Parathyroid adenoma (tissue), 2 donors: ENCODE measurements at regions not wholly inside any gene's neighbourhood (a gene's known extent, or its start where the extent isn't known, plus 50 kb on each side); places are given as distances from the start of the nearest gene placed in this dataset.

Source experiments
- H2AFZ ChIP-seq: fragments of 300-600 bp; sonication (generic); one replicate; pipeline ENCODE4 v1.7.0; 2017; ENCODE audit warnings: antibody characterized with exemption, mild to moderate bottlenecking
- H3K27ac ChIP-seq: fragments of 300-600 bp; sonication (generic); one replicate; pipeline ENCODE4 v1.7.0; 2017
- H3K27me3 ChIP-seq: fragments of 300-600 bp; sonication (generic); one replicate; pipeline ENCODE4 v1.7.0; 2017; ENCODE audit warnings: low read length; ENCODE audit not compliant: control insufficient read depth, insufficient read depth
- H3K36me3 ChIP-seq: fragments of 300-600 bp; sonication (generic); one replicate; pipeline ENCODE4 v1.7.0; 2017; ENCODE audit warnings: low read length; ENCODE audit not compliant: control insufficient read depth, insufficient read depth
- H3K4me1 ChIP-seq: fragments of 300-600 bp; sonication (generic); one replicate; pipeline ENCODE4 v1.7.0; 2017; ENCODE audit warnings: control low read depth
- H3K4me2 ChIP-seq: fragments of 300-600 bp; sonication (generic); one replicate; pipeline ENCODE4 v1.7.0; 2017; ENCODE audit warnings: low read length
- H3K4me3 ChIP-seq: fragments of 300-600 bp; sonication (generic); one replicate; pipeline ENCODE4 v1.7.0; 2017; ENCODE audit warnings: low read depth, low read length
- H3K79me2 ChIP-seq: fragments of 300-600 bp; sonication (generic); one replicate; pipeline ENCODE4 v1.7.0; 2017; ENCODE audit warnings: control low read depth
- H3K9ac ChIP-seq: fragments of 300-600 bp; sonication (generic); one replicate; pipeline ENCODE4 v1.7.0; 2017; ENCODE audit warnings: mild to moderate bottlenecking
- H3K9me3 ChIP-seq: fragments of 300-600 bp; sonication (generic); one replicate; pipeline ENCODE4 v1.7.0; 2017; ENCODE audit warnings: low read length; ENCODE audit not compliant: control insufficient read depth
- TF ChIP-seq, protein P1 (sequence below): fragments of 300-600 bp; sonication (generic); IDR thresholded peaks from one replicate; pipeline ENCODE4 v1.7.0; 2017; ENCODE audit warnings: antibody characterized with exemption, mild to moderate bottlenecking
- donor health status: primary hyperparathyroidism.

DNA sequence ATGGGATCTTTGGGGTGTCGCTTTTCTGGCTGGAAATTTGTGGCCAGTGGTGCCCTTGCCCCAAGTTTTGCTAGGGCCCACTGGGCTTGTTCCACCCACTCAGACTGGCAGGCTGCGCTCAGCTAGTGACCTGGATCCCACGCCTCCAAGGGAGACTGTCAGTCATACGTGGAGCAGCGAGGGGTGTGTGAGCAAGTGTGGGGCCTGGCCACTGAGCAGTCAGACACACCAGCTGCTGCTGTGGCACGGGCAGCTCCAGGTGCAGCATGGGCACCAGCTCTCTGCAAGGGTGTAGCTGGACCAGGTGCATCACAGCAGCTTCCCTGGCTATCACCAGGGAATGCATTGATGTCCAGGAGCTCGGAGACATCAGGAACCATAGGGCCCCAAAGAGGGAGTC is 327.0 kb downstream of the NR4A2 start:
- H3K9ac ChIP-seq, result no peak overlapping the region
- no peaks in the 10 kb centered on the region for H3K79me2 ChIP-seq
- H3K27ac ChIP-seq, result no peak overlapping the region
- H3K4me3 ChIP-seq, result no peak overlapping the region
- H3K27me3 ChIP-seq, result no peaks in the 10 kb centered on the region
- H3K36me3 ChIP-seq, result no peaks in the 10 kb centered on the region
- H3K4me2 ChIP-seq, result no peak overlapping the region
- H2AFZ ChIP-seq, result no peak overlapping the region
- TF ChIP-seq, protein P1, sequence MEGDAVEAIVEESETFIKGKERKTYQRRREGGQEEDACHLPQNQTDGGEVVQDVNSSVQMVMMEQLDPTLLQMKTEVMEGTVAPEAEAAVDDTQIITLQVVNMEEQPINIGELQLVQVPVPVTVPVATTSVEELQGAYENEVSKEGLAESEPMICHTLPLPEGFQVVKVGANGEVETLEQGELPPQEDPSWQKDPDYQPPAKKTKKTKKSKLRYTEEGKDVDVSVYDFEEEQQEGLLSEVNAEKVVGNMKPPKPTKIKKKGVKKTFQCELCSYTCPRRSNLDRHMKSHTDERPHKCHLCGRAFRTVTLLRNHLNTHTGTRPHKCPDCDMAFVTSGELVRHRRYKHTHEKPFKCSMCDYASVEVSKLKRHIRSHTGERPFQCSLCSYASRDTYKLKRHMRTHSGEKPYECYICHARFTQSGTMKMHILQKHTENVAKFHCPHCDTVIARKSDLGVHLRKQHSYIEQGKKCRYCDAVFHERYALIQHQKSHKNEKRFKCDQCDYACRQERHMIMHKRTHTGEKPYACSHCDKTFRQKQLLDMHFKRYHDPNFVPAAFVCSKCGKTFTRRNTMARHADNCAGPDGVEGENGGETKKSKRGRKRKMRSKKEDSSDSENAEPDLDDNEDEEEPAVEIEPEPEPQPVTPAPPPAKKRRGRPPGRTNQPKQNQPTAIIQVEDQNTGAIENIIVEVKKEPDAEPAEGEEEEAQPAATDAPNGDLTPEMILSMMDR, result no peak
- H3K4me1 ChIP-seq, result no peaks in the 10 kb centered on the region
- H3K9me3 ChIP-seq, result no peaks in the 10 kb centered on the region

DNA sequence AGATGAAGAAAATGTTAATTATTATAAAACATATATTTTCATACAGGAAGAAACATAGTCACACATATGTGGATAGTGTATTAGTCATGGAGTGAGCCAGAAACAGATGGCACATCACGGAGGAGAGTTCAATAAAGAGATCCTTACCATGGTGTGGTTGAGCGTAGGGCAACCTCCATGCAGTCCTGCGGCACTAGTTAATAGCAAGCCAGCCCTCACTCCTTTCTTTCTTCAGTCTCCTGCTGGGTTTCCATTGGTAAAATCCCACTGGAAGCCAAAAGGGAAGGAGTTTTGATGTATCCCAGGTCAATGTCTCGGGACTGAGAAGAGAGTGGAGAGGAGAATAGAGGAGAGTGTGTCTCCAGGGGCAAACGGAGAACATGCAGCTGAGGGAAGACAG is 328.1 kb downstream of the NR4A2 start:
- Histone ChIP-seq H3K36me3 (no peaks in the 10 kb centered on the region), H3K27ac (no peak overlapping the region), H3K79me2 (no peaks in the 10 kb centered on the region), H3K4me1 (no peaks in the 10 kb centered on the region), H3K4me2 (no peak overlapping the region), H3K9ac (no peak overlapping the region), H3K4me3 (no peak overlapping the region), H3K27me3 (no peaks in the 10 kb centered on the region), H3K9me3 (no peaks in the 10 kb centered on the region), H2AFZ (no peak overlapping the region)
- TF ChIP-seq, protein P1, result no peak

DNA sequence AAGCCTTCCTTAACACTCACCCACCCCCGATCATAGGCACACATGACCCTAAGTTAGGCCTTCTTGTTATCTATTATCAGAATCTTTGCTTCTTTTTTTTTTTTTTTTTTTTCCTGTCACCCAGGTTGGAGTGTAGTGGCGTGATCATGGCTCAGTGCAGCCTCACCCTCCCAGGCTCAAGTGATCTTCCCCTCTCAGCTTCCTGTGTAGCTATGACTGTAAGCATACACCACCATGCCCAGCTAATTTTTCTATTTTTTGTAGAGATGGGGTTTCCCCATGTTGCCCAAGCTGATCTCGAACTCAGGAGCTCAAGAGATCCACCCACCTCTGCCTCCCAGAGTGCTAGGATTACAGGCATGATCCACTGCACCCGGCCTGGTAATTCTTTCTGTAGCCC is 328.7 kb downstream of the NR4A2 start:
- no peak overlapping the region for H2AFZ ChIP-seq

DNA sequence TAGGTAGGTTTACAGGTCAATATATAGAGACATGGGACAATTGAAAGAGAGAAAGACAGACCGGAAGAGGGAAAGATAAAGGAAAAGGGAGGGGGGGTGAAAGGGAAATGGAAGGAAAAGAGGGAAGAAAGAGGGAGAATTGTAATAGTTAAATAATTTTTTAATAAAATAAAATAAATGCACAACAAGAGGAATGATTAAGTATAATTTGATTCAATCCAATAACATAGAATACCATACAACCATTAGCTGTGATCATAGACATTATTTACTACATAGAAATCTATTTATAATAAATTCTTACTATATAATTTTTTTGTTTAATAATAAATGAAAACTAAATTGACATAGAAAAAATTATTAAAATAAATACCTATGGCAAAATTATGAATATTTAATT is 330.7 kb downstream of the NR4A2 start:
- Histone ChIP-seq H3K27ac (no peak overlapping the region), H3K4me3 (no peak overlapping the region), H3K27me3 (no peaks in the 10 kb centered on the region), H3K36me3 (no peaks in the 10 kb centered on the region), H3K79me2 (no peaks in the 10 kb centered on the region), H3K9ac (no peak overlapping the region), H2AFZ (no peak overlapping the region), H3K4me2 (no peak overlapping the region), H3K9me3 (no peaks in the 10 kb centered on the region), H3K4me1 (no peaks in the 10 kb centered on the region)
- TF ChIP-seq, protein P1, result no peak

More for the DNA sequence above, 328.7 kb downstream of the NR4A2 start:
- Histone ChIP-seq H3K79me2 (no peaks in the 10 kb centered on the region), H3K4me3 (no peak overlapping the region), H3K4me1 (no peaks in the 10 kb centered on the region), H3K9me3 (no peaks in the 10 kb centered on the region), H3K27me3 (no peaks in the 10 kb centered on the region), H3K4me2 (no peak overlapping the region), H3K27ac (no peak overlapping the region), H3K9ac (no peak overlapping the region), H3K36me3 (no peaks in the 10 kb centered on the region)
- TF ChIP-seq, protein P1, result no peak

DNA sequence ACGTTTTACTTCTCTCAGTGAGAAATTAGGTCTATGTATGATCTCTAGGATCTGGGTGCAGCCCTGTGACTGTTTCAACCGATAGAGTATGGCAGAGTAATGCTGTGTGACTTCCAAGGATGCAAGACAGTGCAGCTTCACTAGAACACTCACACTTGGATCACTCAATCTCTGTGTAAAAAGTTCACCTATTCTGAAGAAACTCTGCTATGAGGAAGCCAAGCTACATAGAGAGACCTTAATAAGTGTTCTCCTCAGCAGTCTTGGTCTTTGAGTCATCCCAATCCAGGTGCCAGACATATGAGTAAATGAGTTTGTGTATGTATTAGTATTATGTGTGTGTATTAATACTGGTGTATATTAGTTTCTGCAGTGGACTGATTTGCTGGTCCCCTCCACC is 335.0 kb downstream of the NR4A2 start:
- Histone ChIP-seq H3K27me3 (no peaks in the 10 kb centered on the region), H3K4me2 (no peak overlapping the region), H3K4me3 (no peak overlapping the region), H3K36me3 (no peaks in the 10 kb centered on the region), H2AFZ (no peak overlapping the region), H3K27ac (no peak overlapping the region), H3K79me2 (no peaks in the 10 kb centered on the region), H3K4me1 (no peaks in the 10 kb centered on the region), H3K9ac (no peak overlapping the region), H3K9me3 (no peaks in the 10 kb centered on the region)
- TF ChIP-seq, protein P1, result no peak
